H1 (cell line): ENCODE measurements at regions not wholly inside any gene's neighbourhood (a gene's known extent, or its start where the extent isn't known, plus 50 kb on each side); places are given as distances from the start of the nearest gene placed in this dataset.

ENCODE experiments used
- CTCF ChIA-PET: fragments of 300-600 bp; sonication (Branson Sonifier 250); formaldehyde crosslinking; loops from one replicate; lab custom pipeline; 2021; ENCODE audit not compliant: partially characterized antibody; lab: Charles Lee
- POLR2A ChIA-PET: fragments of 300-600 bp; sonication (Branson Sonifier 250); formaldehyde crosslinking; loops from one replicate; lab custom pipeline; 2021; ENCODE audit warnings: inconsistent platforms; ENCODE audit not compliant: partially characterized antibody; lab: Charles Lee
- DNase-seq, 2 experiments: peaks; one replicate each; pipeline versions ENCODE4 v3.0.0 to v3.0.0-alpha.2; 2010 to 2022; ENCODE audit warnings: low spot score in 2 of 2, low read depth in 1 of 2, mixed read lengths in 1 of 2
- FAIRE-seq: peaks from 2 replicates; lab custom pipeline; 2011; peaks lifted over from hg19 to GRCh38; lab: Jason Lieb, UNC
- H2AFZ ChIP-seq: 2 replicates; pipeline ENCODE4 v1.8.1; 2012; ENCODE audit warnings: low read length, inconsistent platforms
- H2AK5ac ChIP-seq: 2 replicates; pipeline ENCODE4 v1.6.1; 2013; ENCODE audit warnings: low read depth, low read length
- H2BK120ac ChIP-seq: replicated peaks from 2 replicates; pipeline ENCODE3; 2013; ENCODE audit warnings: low read depth, low read length, inconsistent platforms
- H2BK12ac ChIP-seq: 2 replicates; pipeline ENCODE4 v1.6.1; 2013; ENCODE audit warnings: low read depth, low read length
- H2BK15ac ChIP-seq: 2 replicates; pipeline ENCODE4 v1.6.1; 2013; ENCODE audit warnings: low read length
- H2BK20ac ChIP-seq: 2 replicates; pipeline ENCODE4 v1.6.1; 2013; ENCODE audit warnings: low read length
- H2BK5ac ChIP-seq: 2 replicates; pipeline ENCODE4 v1.6.1; 2013; ENCODE audit warnings: low read depth, low read length
- H3K14ac ChIP-seq: 2 replicates; pipeline ENCODE4 v1.6.1; 2013; ENCODE audit warnings: inconsistent platforms; ENCODE audit not compliant: insufficient read length
- H3K18ac ChIP-seq: 2 replicates; pipeline ENCODE4 v1.6.1; 2013; ENCODE audit warnings: low read length; ENCODE audit errors: extremely low read depth
- H3K23ac ChIP-seq: 2 replicates; pipeline ENCODE4 v1.6.1; 2013; ENCODE audit warnings: inconsistent platforms; ENCODE audit not compliant: insufficient read length
- H3K23me2 ChIP-seq: 2 replicates; pipeline ENCODE4 v1.6.1; 2013; ENCODE audit warnings: low read depth, low read length
- H3K27ac ChIP-seq: 2 replicates; pipeline ENCODE4 v1.6.1; 2011; ENCODE audit warnings: low read depth, low read length, inconsistent platforms
- H3K27me3 ChIP-seq, 4 experiments: replicated peaks in 1 of 4; 1 replicate in 1 of 4; 2 replicates in 3 of 4; pipeline versions ENCODE4 v1.6.1 to v1.8.1; 2011 to 2013; ENCODE audit warnings: low read length in 3 of 4, mild to moderate bottlenecking in 3 of 4, inconsistent platforms in 2 of 4, mixed read lengths in 2 of 4, moderate library complexity in 1 of 4; ENCODE audit not compliant: control insufficient read depth in 3 of 4, insufficient read depth in 3 of 4; ENCODE audit errors: extremely low read depth in 1 of 4
- H3K36me3 ChIP-seq, 4 experiments: 2 replicates each; pipeline versions ENCODE4 v1.6.1 to v1.8.1; 2011 to 2013; ENCODE audit warnings: mild to moderate bottlenecking in 4 of 4, low read length in 3 of 4, moderate library complexity in 2 of 4, control low read depth in 1 of 4, inconsistent platforms in 1 of 4; ENCODE audit not compliant: insufficient read depth in 4 of 4, control insufficient read depth in 2 of 4
- H3K4ac ChIP-seq: replicated peaks from 2 replicates; pipeline ENCODE3; 2013; ENCODE audit warnings: low read length, low read depth, mixed read lengths, inconsistent platforms; ENCODE audit not compliant: insufficient read length
- H3K4me1 ChIP-seq, 4 experiments: replicated peaks in 1 of 4; 1 replicate in 1 of 4; 2 replicates in 3 of 4; pipeline versions ENCODE4 v1.6.1 to v1.8.1; 2011 to 2013; ENCODE audit warnings: low read length in 3 of 4, inconsistent platforms in 2 of 4, mixed read lengths in 1 of 4; ENCODE audit not compliant: insufficient read depth in 4 of 4, control insufficient read depth in 3 of 4
- H3K4me2 ChIP-seq, 2 experiments: 2 replicates each; pipeline versions ENCODE4 v1.6.1 to v1.8.1; 2011 to 2013; ENCODE audit warnings: low read depth in 2 of 2, low read length in 2 of 2, control low read depth in 1 of 2, inconsistent platforms in 1 of 2, mild to moderate bottlenecking in 1 of 2; ENCODE audit not compliant: insufficient read depth in 1 of 2
- H3K4me3 ChIP-seq, 4 experiments: fragments of 200-600, 300-600 bp in 1 of 4; sonication (generic), shearing (Covaris generic), sonication (Bioruptor Twin) in 1 of 4; 2 replicates each; pipeline versions ENCODE4 v1.5.1 to v1.8.1; 2011 to 2016; ENCODE audit warnings: low read length in 4 of 4, low read depth in 3 of 4, control low read depth in 2 of 4, inconsistent platforms in 2 of 4, mild to moderate bottlenecking in 2 of 4, mixed read lengths in 1 of 4, moderate library complexity in 1 of 4; ENCODE audit not compliant: insufficient read depth in 2 of 4; ENCODE audit errors: extremely low read depth in 1 of 4
- H3K56ac ChIP-seq: replicated peaks from 2 replicates; pipeline ENCODE3; 2013; ENCODE audit warnings: low read depth, mild to moderate bottlenecking, mixed read lengths, low read length, inconsistent platforms; ENCODE audit not compliant: insufficient read length
- H3K79me1 ChIP-seq: 2 replicates; pipeline ENCODE4 v1.6.1; 2013; ENCODE audit warnings: low read depth, low read length, control low read depth
- H3K79me2 ChIP-seq, 2 experiments: 2 replicates each; pipeline versions ENCODE4 v1.6.1 to v1.8.1; 2012 to 2013; ENCODE audit warnings: low read length in 2 of 2, mild to moderate bottlenecking in 2 of 2, inconsistent platforms in 1 of 2; ENCODE audit not compliant: insufficient read depth in 2 of 2, control insufficient read depth in 1 of 2
- H3K9ac ChIP-seq, 4 experiments: replicated peaks in 1 of 4; 1 replicate in 1 of 4; 2 replicates in 3 of 4; pipeline versions ENCODE4 v1.6.1 to v1.8.1; 2011 to 2013; ENCODE audit warnings: low read depth in 3 of 4, low read length in 3 of 4, control low read depth in 2 of 4, mild to moderate bottlenecking in 2 of 4, moderate library complexity in 2 of 4, inconsistent platforms in 1 of 4; ENCODE audit errors: extremely low read depth in 1 of 4
- H3K9me3 ChIP-seq, 2 experiments: 2 replicates each; pipeline versions ENCODE4 v1.6.1 to v1.8.1; 2012 to 2013; ENCODE audit warnings: mild to moderate bottlenecking in 2 of 2, moderate library complexity in 2 of 2, control low read depth in 1 of 2, inconsistent platforms in 1 of 2, low read depth in 1 of 2, low read length in 1 of 2, mixed read lengths in 1 of 2; ENCODE audit not compliant: insufficient read depth in 2 of 2
- H4K20me1 ChIP-seq, 2 experiments: replicated peaks in 1 of 2; 2 replicates each; pipeline versions ENCODE3 to v1.8.1; 2011 to 2013; ENCODE audit warnings: inconsistent platforms in 2 of 2, low read length in 2 of 2, mild to moderate bottlenecking in 1 of 2; ENCODE audit not compliant: insufficient read depth in 2 of 2, control insufficient read depth in 1 of 2
- H4K5ac ChIP-seq: 2 replicates; pipeline ENCODE4 v1.6.1; 2013; ENCODE audit warnings: low read length, low read depth, mixed read lengths, inconsistent platforms; ENCODE audit not compliant: insufficient read length
- H4K8ac ChIP-seq: 2 replicates; pipeline ENCODE4 v1.8.0; 2013; ENCODE audit warnings: mild to moderate bottlenecking, moderate library complexity, low read length, inconsistent platforms; ENCODE audit not compliant: insufficient read depth; ENCODE audit errors: extremely low read depth
- H4K91ac ChIP-seq: replicated peaks from 2 replicates; pipeline ENCODE3; 2013; ENCODE audit warnings: low read length, mixed read lengths, inconsistent platforms; ENCODE audit not compliant: insufficient read length
- HDAC2 ChIP-seq, 2 experiments: fragments of 300-600 bp in 1 of 2; sonication (generic) in 1 of 2; IDR thresholded peaks; 2 replicates each; pipeline ENCODE4 v1.6.1; 2011 to 2012; ENCODE audit warnings: low read depth in 2 of 2, low read length in 2 of 2, mild to moderate bottlenecking in 2 of 2, moderate library complexity in 2 of 2, borderline replicate concordance in 1 of 2, inconsistent platforms in 1 of 2
- JUN ChIP-seq: IDR thresholded peaks from 2 replicates; pipeline ENCODE4 v1.6.1; 2011; ENCODE audit warnings: low read depth, mild to moderate bottlenecking, improper control_type of control experiment, low read length
- MAX ChIP-seq: IDR thresholded peaks from 2 replicates; pipeline ENCODE4 v1.6.1; 2012; ENCODE audit warnings: inconsistent platforms
- SRF ChIP-seq: IDR thresholded peaks from 2 replicates; pipeline ENCODE4 v1.6.1; 2011; ENCODE audit warnings: mild to moderate bottlenecking, low read depth, low read length, moderate library complexity
- TAF7 ChIP-seq: optimal IDR thresholded peaks from 2 replicates; pipeline ENCODE3; 2011; ENCODE audit warnings: low read depth, mild to moderate bottlenecking, inconsistent platforms, low read length, moderate library complexity, borderline replicate concordance
- WGBS, 2 experiments: shearing (Covaris generic) in 1 of 2; methylation state at CpG; one replicate each; pipeline versions ENCODE4 v1.1.6 to v1.1.7; 2013 to 2015; ENCODE audit warnings: low lambda C conversion rate in 2 of 2, mixed read lengths in 2 of 2, inconsistent platforms in 1 of 2, low coverage in 1 of 2, missing lambda C conversion rate in 1 of 2; ENCODE audit not compliant: insufficient replicate concordance in 2 of 2, insufficient coverage in 1 of 2, insufficient read length in 1 of 2; ENCODE audit errors: extremely low coverage in 1 of 2, missing lambda C conversion rate in 1 of 2; 5-methylcytosine and 5-hydroxymethylcytosine counted together

DNA sequence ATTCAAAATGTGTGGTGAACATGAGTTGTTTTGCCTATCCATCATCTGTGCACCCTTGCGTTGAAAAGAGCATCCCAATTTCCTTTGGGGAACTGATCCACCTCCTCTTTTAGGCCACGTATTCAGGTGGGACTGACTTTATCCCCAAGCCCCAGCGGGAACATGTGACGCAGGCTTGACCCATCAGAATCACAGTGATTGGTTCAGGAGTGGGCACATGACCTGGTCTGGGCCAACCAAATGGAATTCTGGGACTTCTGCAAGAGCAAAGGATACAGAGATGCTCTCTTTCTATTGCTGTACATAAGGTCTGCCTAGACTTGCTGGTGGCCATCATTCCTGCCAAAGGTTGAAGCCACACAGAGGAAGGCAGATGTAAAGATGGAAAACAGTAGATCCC, 158.9 kb downstream of the IRX5 start:
- no peak overlapping the region for H3K4me2 ChIP-seq
- H2BK120ac ChIP-seq: no peak overlapping the region
- H3K9ac ChIP-seq: no peak overlapping the region
- no peak overlapping the region for H3K23ac ChIP-seq
- H3K14ac ChIP-seq: no peak overlapping the region
- H3K56ac ChIP-seq: no peak overlapping the region
- WGBS, 2 experiments: 94% methylated on average over 4 of the region's 4 CpGs; no CpG with 5 or more reads in 1 of the 2 experiments
- H2BK12ac ChIP-seq: no peak overlapping the region
- no peak overlapping the region for H4K8ac ChIP-seq
- no peaks in the 10 kb centered on the region for H3K79me2 ChIP-seq
- H3K4ac ChIP-seq: no peak overlapping the region
- no peak overlapping the region for H2BK20ac ChIP-seq
- no peak overlapping the region for H2AFZ ChIP-seq
- H4K91ac ChIP-seq: no peak overlapping the region
- H3K23me2 ChIP-seq: no peaks in the 10 kb centered on the region
- ChIA-PET POLR2A (no interaction called here), CTCF (no interaction called here)
- FAIRE-seq: no peak
- no peaks in the 10 kb centered on the region for H3K9me3 ChIP-seq
- DNase-seq: no peak
- no peak overlapping the region for H3K27ac ChIP-seq
- H2BK15ac ChIP-seq: no peak overlapping the region
- no peak overlapping the region for H3K4me3 ChIP-seq
- no peaks in the 10 kb centered on the region for H3K27me3 ChIP-seq
- no peak overlapping the region for H2BK5ac ChIP-seq
- H4K20me1 ChIP-seq: no peaks in the 10 kb centered on the region
- H4K5ac ChIP-seq: no peak overlapping the region
- no peak overlapping the region for H2AK5ac ChIP-seq
- H3K36me3 ChIP-seq: no peaks in the 10 kb centered on the region
- no peak overlapping the region for H3K18ac ChIP-seq
- H3K79me1 ChIP-seq: no peaks in the 10 kb centered on the region
- TF ChIP-seq JUN (no peak), HDAC2 (IDR thresholded peaks at IDR 0.05; ENCODE audit: borderline replicate concordance in 1 of 2, low read depth in 2 of 2, low read length in 2 of 2) (no peak), MAX (no peak), SRF (no peak), TAF7 (no peak)
- TF ChIP-seq, all 59 proteins: peak for 0
- H3K4me1 ChIP-seq: peaks cover 0 to 3% (median 0%) of the 10 kb centered on the region in 4 experiments; a peak in 1 of 7 replicates
